IMR-90 (cell line): ENCODE measurements at regions not wholly inside any gene's neighbourhood (a gene's known extent, or its start where the extent isn't known, plus 50 kb on each side); places are given as distances from the start of the nearest gene placed in this dataset.

Experiments
- ATAC-seq: fragments of 200-7000 bp; cut with Tn5 transposase; 2 replicates; pipeline ENCODE4 v1.9.1; 2020; ENCODE audit warnings: low read depth, mild to moderate bottlenecking, moderate library complexity
- BruUV-seq: library from RNA; stranded (reverse); fragments of 400-500 nt; replicated peaks from 2 replicates; lab custom pipeline; 2021; lab: Mats Ljungman, UMichigan
- CTCF ChIA-PET: fragments of 300-600 bp; formaldehyde crosslinking; extraction: SDS; loops from one replicate; lab custom pipeline; 2021; ENCODE audit warnings: antibody characterized with exemption; lab: Yijun Ruan, JAX
- POLR2A ChIA-PET: fragments of 300-600 bp; sonication (Branson Sonifier 250); formaldehyde crosslinking; loops from one replicate; lab custom pipeline; 2022; ENCODE audit warnings: antibody characterized with exemption; ENCODE audit not compliant: unreplicated experiment; lab: Charles Lee
- DNase-seq: peaks from one replicate; pipeline ENCODE4 v3.0.0; 2013
- H2AFZ ChIP-seq: replicated peaks from 2 replicates; pipeline ENCODE3; 2013; ENCODE audit warnings: low read length, mild to moderate bottlenecking; ENCODE audit not compliant: poor library complexity
- H2AK5ac ChIP-seq: 2 replicates; pipeline ENCODE4 v1.6.1; 2013; ENCODE audit warnings: low read depth, low read length, inconsistent platforms
- H2AK9ac ChIP-seq: replicated peaks from 2 replicates; pipeline ENCODE3; 2013; ENCODE audit warnings: mild to moderate bottlenecking, low read depth, low read length, moderate library complexity; ENCODE audit not compliant: poor library complexity
- H2BK120ac ChIP-seq: 2 replicates; pipeline ENCODE4 v1.6.1; 2013; ENCODE audit warnings: low read depth, low read length, inconsistent platforms
- H2BK15ac ChIP-seq: 3 replicates; pipeline ENCODE4 v1.6.1; 2013; ENCODE audit warnings: low read depth, low read length, inconsistent platforms
- H2BK20ac ChIP-seq: 2 replicates; pipeline ENCODE4 v1.6.1; 2013; ENCODE audit warnings: low read depth, mild to moderate bottlenecking, inconsistent platforms, low read length, moderate library complexity
- H2BK5ac ChIP-seq: 2 replicates; pipeline ENCODE4 v1.6.1; 2013; ENCODE audit warnings: mild to moderate bottlenecking, low read depth, low read length, inconsistent platforms; ENCODE audit not compliant: poor library complexity, severe bottlenecking
- H3K14ac ChIP-seq: replicated peaks from 2 replicates; pipeline ENCODE4 v1.6.1; 2013; ENCODE audit warnings: low read depth, low read length, inconsistent platforms
- H3K18ac ChIP-seq: 2 replicates; pipeline ENCODE4 v1.6.1; 2013; ENCODE audit warnings: low read depth, low read length, control low read depth
- H3K23ac ChIP-seq: 2 replicates; pipeline ENCODE4 v1.6.1; 2013; ENCODE audit warnings: low read depth, low read length, inconsistent platforms
- H3K27ac ChIP-seq: 2 replicates; pipeline ENCODE4 v1.5.1; 2013; ENCODE audit warnings: mild to moderate bottlenecking, control low read depth, low read length; ENCODE audit not compliant: insufficient read depth
- H3K27me3 ChIP-seq: 2 replicates; pipeline ENCODE4 v1.6.1; 2013; ENCODE audit warnings: low read length; ENCODE audit not compliant: control insufficient read depth, insufficient read depth
- H3K36me3 ChIP-seq: 2 replicates; pipeline ENCODE4 v1.6.1; 2013; ENCODE audit warnings: low read length, mixed read lengths; ENCODE audit not compliant: control insufficient read depth, insufficient read depth
- H3K4ac ChIP-seq: 2 replicates; pipeline ENCODE4 v1.6.1; 2013; ENCODE audit warnings: low read depth, low read length, inconsistent platforms
- H3K4me1 ChIP-seq: 2 replicates; pipeline ENCODE4 v1.6.1; 2013; ENCODE audit warnings: low read length, mixed read lengths; ENCODE audit not compliant: control insufficient read depth, insufficient read depth
- H3K4me2 ChIP-seq: 2 replicates; pipeline ENCODE4 v1.6.1; 2013; ENCODE audit warnings: low read depth, mild to moderate bottlenecking, control low read depth, low read length, moderate library complexity
- H3K4me3 ChIP-seq: 2 replicates; pipeline ENCODE4 v1.5.1; 2013; ENCODE audit warnings: low read depth, mild to moderate bottlenecking, control low read depth, low read length, moderate library complexity; ENCODE audit not compliant: insufficient read depth
- H3K56ac ChIP-seq: 2 replicates; pipeline ENCODE4 v1.6.1; 2013; ENCODE audit warnings: low read length, inconsistent platforms; ENCODE audit not compliant: insufficient read depth; ENCODE audit errors: extremely low read depth
- H3K79me1 ChIP-seq, 2 experiments: 2 replicates each; pipeline ENCODE4 v1.6.1; 2013; ENCODE audit warnings: low read length in 2 of 2, inconsistent platforms in 1 of 2, low read depth in 1 of 2
- H3K9ac ChIP-seq: 2 replicates; pipeline ENCODE4 v1.6.1; 2013; ENCODE audit warnings: low read depth, low read length, control low read depth
- H3K9me1 ChIP-seq: 2 replicates; pipeline ENCODE4 v1.6.1; 2013; ENCODE audit warnings: low read length, inconsistent platforms; ENCODE audit not compliant: insufficient read depth
- H3K9me3 ChIP-seq: 2 replicates; pipeline ENCODE4 v1.6.1; 2013; ENCODE audit warnings: low read length; ENCODE audit not compliant: control insufficient read depth, insufficient read depth
- H4K20me1 ChIP-seq: 2 replicates; pipeline ENCODE4 v1.6.1; 2013; ENCODE audit warnings: low read length, inconsistent platforms; ENCODE audit not compliant: insufficient read depth
- H4K5ac ChIP-seq: 2 replicates; pipeline ENCODE4 v1.6.1; 2013; ENCODE audit warnings: mild to moderate bottlenecking, low read depth, low read length, control low read depth
- H4K8ac ChIP-seq, 2 experiments: 2 replicates each; pipeline ENCODE4 v1.6.1; 2013; ENCODE audit warnings: low read depth in 2 of 2, low read length in 2 of 2, control low read depth in 1 of 2, inconsistent platforms in 1 of 2
- H4K91ac ChIP-seq: 2 replicates; pipeline ENCODE4 v1.6.1; 2013; ENCODE audit warnings: low read depth, low read length, inconsistent platforms; ENCODE audit not compliant: insufficient read depth
- BHLHE40 ChIP-seq: fragments of 150-350 bp; IDR thresholded peaks from 2 replicates; pipeline ENCODE4 v1.6.1; 2016; ENCODE audit warnings: mild to moderate bottlenecking, low read depth, low read length
- CEBPB ChIP-seq: IDR thresholded peaks from 2 replicates; pipeline ENCODE4 v1.6.1; 2012; ENCODE audit warnings: low read depth, low read length, improper control_type of control experiment
- CHD1 ChIP-seq: IDR thresholded peaks from 2 replicates; pipeline ENCODE4 v1.6.1; 2012; ENCODE audit warnings: low read depth, low read length, improper control_type of control experiment
- ELK1 ChIP-seq: fragments of 150-350 bp; IDR thresholded peaks from 2 replicates; pipeline ENCODE4 v1.6.1; 2016; ENCODE audit warnings: low read depth, mild to moderate bottlenecking, low read length, moderate library complexity, borderline replicate concordance
- FOS ChIP-seq: fragments of 150-350 bp; IDR thresholded peaks from 2 replicates; pipeline ENCODE4 v1.6.1; 2016; ENCODE audit warnings: low read depth, low read length
- MAFK ChIP-seq: IDR thresholded peaks from 2 replicates; pipeline ENCODE4 v1.6.1; 2012; ENCODE audit warnings: low read depth, low read length, improper control_type of control experiment
- MAZ ChIP-seq: IDR thresholded peaks from 2 replicates; pipeline ENCODE4 v1.6.1; 2012; ENCODE audit warnings: low read depth, mild to moderate bottlenecking, low read length, improper control_type of control experiment, moderate library complexity, borderline replicate concordance
- MXI1 ChIP-seq: IDR thresholded peaks from 2 replicates; pipeline ENCODE4 v1.6.1; 2012; ENCODE audit warnings: low read depth, mild to moderate bottlenecking, low read length, moderate library complexity, borderline replicate concordance
- NFE2L2 ChIP-seq: fragments of 150-350 bp; IDR thresholded peaks from 2 replicates; pipeline ENCODE4 v1.6.1; 2016; ENCODE audit warnings: low read depth, mild to moderate bottlenecking, low read length
- POLR2A ChIP-seq: IDR thresholded peaks from 2 replicates; pipeline ENCODE4 v1.6.1; 2012; ENCODE audit warnings: mild to moderate bottlenecking, low read depth, low read length
- RAD21 ChIP-seq: IDR thresholded peaks from 2 replicates; pipeline ENCODE4 v1.6.1; 2012; ENCODE audit warnings: low read length, improper control_type of control experiment
- RCOR1 ChIP-seq: IDR thresholded peaks from 2 replicates; pipeline ENCODE4 v1.6.1; 2012; ENCODE audit warnings: mild to moderate bottlenecking, low read length, improper control_type of control experiment; ENCODE audit not compliant: insufficient replicate concordance
- RFX5 ChIP-seq: IDR thresholded peaks from 2 replicates; pipeline ENCODE4 v1.8.0; 2012; ENCODE audit warnings: low read depth, mild to moderate bottlenecking, low read length, moderate library complexity
- SMC3 ChIP-seq: fragments of 150-350 bp; IDR thresholded peaks from 2 replicates; pipeline ENCODE4 v1.6.1; 2016; ENCODE audit warnings: low read depth, mild to moderate bottlenecking, antibody characterized with exemption, low read length, moderate library complexity
- USF2 ChIP-seq: fragments of 150-350 bp; IDR thresholded peaks from 2 replicates; pipeline ENCODE4 v1.6.1; 2017; ENCODE audit warnings: mild to moderate bottlenecking, antibody characterized with exemption, low read length, low read depth
- WGBS, 2 experiments: methylation state at CpG; one replicate each; pipeline versions ENCODE4 v1.1.5 to v1.1.7; 2013; ENCODE audit warnings: missing lambda C conversion rate in 2 of 2; ENCODE audit not compliant: insufficient read length in 1 of 2; ENCODE audit errors: extremely low coverage in 2 of 2; 5-methylcytosine and 5-hydroxymethylcytosine counted together
- dilution Hi-C: fragments of 300-500 bp; cut with HindIII; formaldehyde crosslinking; loops from one replicate; pipeline ENCODE4 v1.14.3; 2018; ENCODE audit warnings: low sequenced_read_pairs; ENCODE audit not compliant: unreplicated experiment
- in situ Hi-C: fragments of 300-500 bp; cut with MboI; formaldehyde crosslinking; loops from 3 replicates; pipeline ENCODE4 v1.14.3; 2019; ENCODE audit warnings: low sequenced_read_pairs, inconsistent platforms, mixed read lengths
- intact Hi-C: fragments of 100-400 bp; cut with micrococcal nuclease; formaldehyde crosslinking; loops from 2 replicates; pipeline ENCODE4 v1.10.0; 2022
- TF ChIP-seq, protein P1 (sequence below): conservative IDR thresholded peaks from 2 replicates; pipeline ENCODE4 v1.5.1; 2012; ENCODE audit warnings: mild to moderate bottlenecking, low read depth, low read length, improper control_type of control experiment

GRCh38 chr6:98156580-98156979, 677.8 kb upstream of the POU3F2 start:
- Histone ChIP-seq H3K4ac (no peak overlapping the region), H2AFZ (no peak overlapping the region), H3K9me3 (peaks cover 4% of the 10 kb centered on the region; the same call in 1 of the 2 replicates), H4K20me1 (no peaks in the 10 kb centered on the region), H2BK20ac (no peak overlapping the region), H4K91ac (no peak overlapping the region), H2BK5ac (no peak overlapping the region), H3K23ac (no peak overlapping the region), H3K79me1 (no peaks in the 10 kb centered on the region), H3K4me2 (no peak overlapping the region), H4K5ac (no peak overlapping the region), H3K9ac (no peak overlapping the region), H2AK9ac (no peak overlapping the region), H3K36me3 (no peaks in the 10 kb centered on the region), H3K56ac (no peak overlapping the region), H2BK120ac (no peak overlapping the region), H3K4me1 (no peaks in the 10 kb centered on the region), H3K27ac (no peak overlapping the region), H3K18ac (no peak overlapping the region), H4K8ac (no peak overlapping the region), H2AK5ac (no peak overlapping the region), H3K4me3 (no peak overlapping the region), H3K9me1 (no peaks in the 10 kb centered on the region), H3K27me3 (no peaks in the 10 kb centered on the region), H3K14ac (no peak overlapping the region), H2BK15ac (no peak overlapping the region)
- no TSS peak for BruUV-seq
- no peak for DNase-seq
- WGBS, 2 experiments: 20% methylated on average over 1 of the region's 2 CpGs; no CpG with 5 or more reads in 1 of the 2 experiments
- no peak for ATAC-seq
- ChIA-PET CTCF (no interaction called here), POLR2A (no interaction called here)
- intact Hi-C loops: no loop called here
- dilution Hi-C loops: no loop called here
- in situ Hi-C loops: no loop called here
- TF ChIP-seq, protein P1, sequence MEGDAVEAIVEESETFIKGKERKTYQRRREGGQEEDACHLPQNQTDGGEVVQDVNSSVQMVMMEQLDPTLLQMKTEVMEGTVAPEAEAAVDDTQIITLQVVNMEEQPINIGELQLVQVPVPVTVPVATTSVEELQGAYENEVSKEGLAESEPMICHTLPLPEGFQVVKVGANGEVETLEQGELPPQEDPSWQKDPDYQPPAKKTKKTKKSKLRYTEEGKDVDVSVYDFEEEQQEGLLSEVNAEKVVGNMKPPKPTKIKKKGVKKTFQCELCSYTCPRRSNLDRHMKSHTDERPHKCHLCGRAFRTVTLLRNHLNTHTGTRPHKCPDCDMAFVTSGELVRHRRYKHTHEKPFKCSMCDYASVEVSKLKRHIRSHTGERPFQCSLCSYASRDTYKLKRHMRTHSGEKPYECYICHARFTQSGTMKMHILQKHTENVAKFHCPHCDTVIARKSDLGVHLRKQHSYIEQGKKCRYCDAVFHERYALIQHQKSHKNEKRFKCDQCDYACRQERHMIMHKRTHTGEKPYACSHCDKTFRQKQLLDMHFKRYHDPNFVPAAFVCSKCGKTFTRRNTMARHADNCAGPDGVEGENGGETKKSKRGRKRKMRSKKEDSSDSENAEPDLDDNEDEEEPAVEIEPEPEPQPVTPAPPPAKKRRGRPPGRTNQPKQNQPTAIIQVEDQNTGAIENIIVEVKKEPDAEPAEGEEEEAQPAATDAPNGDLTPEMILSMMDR: no peak
- no peak for TF ChIP-seq MAFK
- no peak for TF ChIP-seq FOS
- no peak for TF ChIP-seq USF2
- no peak for TF ChIP-seq RCOR1
- TF ChIP-seq POLR2A: no peak
- TF ChIP-seq CHD1: no peak
- no peak for TF ChIP-seq NFE2L2
- no peak for TF ChIP-seq SMC3
- TF ChIP-seq BHLHE40: no peak
- no peak for TF ChIP-seq ELK1
- no peak for TF ChIP-seq CEBPB
- no peak for TF ChIP-seq MXI1
- no peak for TF ChIP-seq RAD21
- no peak for TF ChIP-seq RFX5
- TF ChIP-seq MAZ: no peak
